GM21528 (cell line): ENCODE measurements at regions not wholly inside any gene's neighbourhood (a gene's known extent, or its start where the extent isn't known, plus 50 kb on each side); places are given as distances from the start of the nearest gene placed in this dataset.
"Not testable (repeated sequence)": the region's sequence is repeated elsewhere in the genome, so short reads cannot be mapped to it uniquely, and the experiment has no call there.

ENCODE experiments used
- ATAC-seq: cut with Tn5 transposase; IDR thresholded peaks from one replicate; pipeline ENCODE4 v1.9.1; 2021; ENCODE audit warnings: mild to moderate bottlenecking, moderate library complexity; ENCODE audit not compliant: unreplicated experiment, low FRiP score

- not testable (repeated sequence) for ATAC-seq
Observed at GRCh38 chr4:62431513-62432231, 1231.5 kb downstream of the ADGRL3 start.

DNA sequence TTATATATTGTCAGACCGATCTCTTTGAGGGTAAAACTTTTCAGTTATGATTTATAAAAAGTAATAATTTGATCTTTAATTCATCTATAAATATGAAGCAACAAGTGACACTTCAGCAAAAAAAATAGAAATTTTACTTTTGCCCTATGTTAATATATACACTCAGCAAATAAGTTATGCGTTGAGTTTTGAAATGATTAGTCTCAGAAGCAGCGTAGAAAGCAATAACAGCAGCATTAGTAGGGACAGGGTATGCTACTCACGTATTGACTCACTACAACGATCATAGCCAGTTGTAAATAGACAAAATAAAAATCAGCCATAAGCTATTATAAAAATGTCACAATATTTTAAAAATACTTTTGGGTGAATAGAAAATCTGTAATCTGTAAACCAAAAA, 1229.2 kb downstream of the ADGRL3 start:
- no peak for ATAC-seq

DNA sequence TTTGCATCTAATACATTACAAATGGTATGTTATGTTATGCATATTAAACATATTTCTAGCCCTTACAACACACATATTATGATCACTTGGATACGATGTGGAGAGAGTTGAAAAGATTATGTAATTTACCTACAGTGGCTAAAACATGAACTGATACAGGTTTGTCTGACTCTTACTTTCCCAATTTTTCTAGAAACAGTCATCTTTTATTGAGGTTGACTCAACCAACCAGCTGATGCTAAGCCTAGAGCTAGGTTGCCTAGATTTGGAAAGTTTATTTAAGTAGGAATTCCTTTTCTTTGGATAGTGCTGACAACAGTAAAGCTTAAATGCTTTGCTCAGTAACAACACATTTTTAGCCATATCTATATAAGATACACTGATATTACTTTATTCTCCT, 1215.1 kb downstream of the ADGRL3 start:
- ATAC-seq, result no peak

DNA sequence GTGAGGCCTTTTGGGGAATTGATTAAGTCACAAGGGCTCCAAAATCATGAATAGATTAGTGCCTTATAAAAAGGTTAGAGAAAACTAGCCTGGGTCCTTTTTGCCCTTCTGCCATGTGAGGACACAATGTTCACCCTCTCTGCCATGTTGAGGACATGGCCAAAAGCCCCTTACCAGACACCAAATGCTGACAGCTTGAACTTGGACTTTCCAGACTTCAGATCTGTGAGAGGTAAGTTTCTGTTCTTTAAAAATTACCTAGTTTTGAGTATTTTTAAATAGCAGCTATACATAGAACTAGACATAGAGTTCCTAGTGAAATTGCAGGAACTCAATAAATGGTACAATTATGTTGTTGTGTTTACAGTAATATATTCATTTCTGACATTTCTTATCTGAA, 1214.4 kb downstream of the ADGRL3 start:
- no peak for ATAC-seq

GRCh38 chr4:62410371-62411003, 1210.4 kb downstream of the ADGRL3 start:
- no peak for ATAC-seq

DNA sequence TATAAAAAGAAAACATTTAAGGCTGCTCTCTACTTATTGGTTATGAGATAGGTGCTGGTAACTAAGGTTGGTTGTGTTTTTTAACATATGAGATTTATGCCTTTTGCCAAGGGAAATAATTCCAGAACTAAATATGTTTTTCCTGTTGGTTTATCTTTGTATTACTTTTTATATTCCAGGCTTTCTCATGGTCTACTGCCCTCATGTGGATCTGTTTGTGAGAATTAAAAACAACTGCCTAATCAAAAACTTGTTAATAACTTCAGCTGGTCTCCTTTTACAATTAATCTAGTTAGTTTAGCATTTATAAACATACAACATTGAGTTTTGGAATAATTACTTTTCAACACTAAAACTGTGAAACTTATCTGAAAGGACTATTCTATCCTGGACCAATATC, 1208.3 kb downstream of the ADGRL3 start:
- no peak for ATAC-seq

GRCh38 chr4:62407534-62407933, 1207.4 kb downstream of the ADGRL3 start:
- ATAC-seq, result no peak

DNA sequence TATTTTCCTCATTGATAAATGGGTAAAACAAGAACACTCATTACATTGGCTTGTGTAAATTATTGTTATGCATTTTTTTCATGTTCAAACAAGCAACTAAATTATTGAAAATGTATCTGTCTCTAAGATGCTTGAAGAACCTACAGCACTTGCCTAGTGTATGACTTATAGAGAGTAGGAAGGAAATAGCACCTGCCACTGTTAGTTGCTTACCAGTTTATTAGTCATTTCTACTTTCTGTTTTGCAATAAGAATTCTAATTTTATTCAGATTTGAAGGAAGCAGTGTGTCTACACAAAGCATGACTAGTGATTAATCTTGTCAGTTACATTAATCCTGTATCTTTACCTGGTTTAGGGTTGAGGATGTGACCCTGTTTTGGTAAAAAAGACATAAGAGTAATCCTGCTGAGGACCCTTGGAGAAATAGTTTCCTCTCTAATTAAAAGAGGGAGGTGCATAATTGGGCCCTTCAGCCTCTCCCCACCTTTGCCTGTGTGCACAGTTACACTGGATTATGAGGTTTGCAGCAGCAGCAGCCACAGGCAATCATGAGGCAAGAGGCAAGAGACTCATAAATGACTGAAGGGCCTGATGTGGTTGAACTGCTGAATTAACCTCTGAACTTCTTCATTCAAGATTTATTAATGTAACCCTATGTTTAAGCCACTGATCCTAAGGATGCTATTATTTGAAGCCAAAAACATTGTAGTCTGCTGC, 1202.1 kb downstream of the ADGRL3 start:
- ATAC-seq, result no peak

- no peak for ATAC-seq
Observed at GRCh38 chr4:62399242-62399641, 1199.1 kb downstream of the ADGRL3 start.

- no peak for ATAC-seq
Observed at GRCh38 chr4:62398318-62398717, 1198.2 kb downstream of the ADGRL3 start.

- ATAC-seq, result no peak
Observed at GRCh38 chr4:62394766-62395165, 1194.6 kb downstream of the ADGRL3 start.

DNA sequence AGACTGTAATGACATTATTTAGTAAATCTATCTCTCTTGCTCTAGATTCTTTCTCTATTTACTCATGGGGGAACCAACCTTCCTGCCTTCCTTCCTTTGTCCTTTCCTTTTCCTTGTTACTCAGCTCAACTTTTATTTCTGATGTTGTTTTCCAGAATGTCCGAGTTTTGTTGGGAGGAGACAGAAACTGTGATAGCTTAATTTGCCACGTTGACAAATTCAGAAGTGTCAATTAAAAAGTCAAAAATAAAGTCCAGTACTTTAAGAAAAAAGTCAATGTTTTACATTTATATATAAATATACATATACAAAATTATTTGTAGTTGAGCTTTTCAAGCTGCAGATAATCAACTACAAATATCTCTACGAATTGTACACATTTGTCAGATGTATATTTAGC, 1187.7 kb downstream of the ADGRL3 start:
- no peak for ATAC-seq

GRCh38 chr4:62377700-62378099, 1177.6 kb downstream of the ADGRL3 start:
- no peak for ATAC-seq

- no peak for ATAC-seq
Observed at GRCh38 chr4:62377245-62377644, 1177.1 kb downstream of the ADGRL3 start.

DNA sequence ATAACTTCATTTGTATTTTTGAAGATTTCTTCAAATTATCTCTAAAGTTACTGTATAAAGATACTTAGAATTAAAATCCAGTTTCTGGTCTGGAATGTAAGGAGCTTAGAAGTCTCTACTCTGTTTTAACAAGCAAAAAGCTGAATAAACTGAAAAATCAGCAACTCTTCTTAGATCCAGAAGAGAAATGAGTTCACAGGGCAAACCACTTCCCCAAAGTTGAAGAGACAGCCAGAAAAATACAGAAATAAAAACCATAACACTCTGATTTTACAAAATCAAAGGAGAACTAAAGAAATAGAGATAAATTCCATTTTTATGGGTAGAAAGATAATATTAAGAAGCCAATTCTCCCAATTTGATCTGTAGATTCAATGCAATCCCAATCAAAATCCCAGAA, 1166.8 kb downstream of the ADGRL3 start:
- ATAC-seq, result no peak

DNA sequence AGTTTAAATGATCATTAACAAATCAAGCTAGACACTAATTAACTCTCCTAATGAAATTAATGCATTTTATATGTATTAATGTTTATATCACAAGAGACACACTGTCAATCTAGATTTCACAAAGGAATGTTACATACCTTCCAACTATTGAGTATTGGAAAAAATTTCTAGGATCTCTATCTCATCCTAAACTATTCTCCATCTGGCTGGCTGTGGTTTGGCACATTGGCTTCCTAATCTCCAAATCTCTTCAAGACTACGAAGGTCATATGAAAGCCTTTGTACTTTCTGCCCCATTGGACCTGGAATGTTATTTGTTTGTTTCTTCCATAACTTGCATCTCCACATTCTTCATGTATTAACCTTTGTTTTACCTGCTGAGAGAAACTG, 1160.0 kb downstream of the ADGRL3 start:
- ATAC-seq, result no peak

DNA sequence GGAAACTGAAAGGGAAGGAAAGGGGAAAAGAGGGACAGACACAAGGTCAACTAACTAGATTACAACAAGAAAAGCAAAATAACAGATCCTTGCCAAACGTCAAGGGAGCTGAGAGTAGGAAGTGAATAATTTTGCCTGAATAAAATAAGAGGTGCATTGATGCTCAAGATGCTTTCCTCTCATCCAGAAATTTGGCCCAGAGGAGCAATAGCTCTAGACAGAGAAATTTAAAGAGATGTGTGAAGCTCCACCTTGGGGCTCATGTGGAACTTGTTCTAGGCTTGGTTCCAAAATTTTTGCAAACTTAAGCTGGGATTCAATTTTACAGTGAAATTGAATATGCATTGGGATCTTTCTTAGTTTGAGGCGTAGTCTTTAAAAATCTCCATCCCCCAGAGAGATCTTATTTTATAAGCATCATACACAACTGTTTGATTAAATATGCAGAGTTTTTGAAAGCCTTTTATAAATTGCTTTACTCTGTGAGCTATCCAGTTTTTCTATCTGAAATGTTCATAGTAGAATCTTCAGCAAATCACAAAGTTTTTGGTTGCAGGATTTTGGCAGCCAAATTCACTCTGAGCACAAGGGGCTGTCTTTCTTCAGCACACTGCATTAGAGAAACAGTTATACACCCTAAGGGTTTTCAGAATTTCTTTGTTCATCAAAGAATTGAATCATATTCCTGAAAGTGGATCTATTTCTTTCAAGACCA, 1159.5 kb downstream of the ADGRL3 start:
- no peak for ATAC-seq

GRCh38 chr4:62344915-62345314, 1144.8 kb downstream of the ADGRL3 start:
- ATAC-seq, result no peak

GRCh38 chr4:62344474-62344873, 1144.3 kb downstream of the ADGRL3 start:
- no peak for ATAC-seq

DNA sequence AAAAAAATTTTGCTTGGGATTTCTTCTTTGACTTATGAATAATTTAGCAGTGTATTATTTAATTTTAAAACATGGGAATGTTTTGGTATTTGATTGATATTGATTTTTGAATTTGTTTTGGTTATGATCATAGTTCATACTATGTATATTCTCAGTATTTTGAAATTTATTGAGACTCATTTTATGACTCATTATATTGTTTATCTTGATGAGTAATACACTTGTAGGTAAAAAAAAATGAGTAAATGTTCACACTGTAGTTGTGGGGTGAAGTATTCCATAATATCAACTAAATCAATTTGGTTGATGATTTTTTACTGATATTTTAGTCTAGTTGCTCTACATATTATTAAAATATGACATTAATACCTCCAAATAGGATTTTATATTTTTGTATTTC, 1142.2 kb downstream of the ADGRL3 start:
- no peak for ATAC-seq

GRCh38 chr4:62328526-62328925, 1128.4 kb downstream of the ADGRL3 start:
- ATAC-seq, result no peak
